HEK293 (cell line): ENCODE measurements at regions not wholly inside any gene's neighbourhood (a gene's known extent, or its start where the extent isn't known, plus 50 kb on each side); places are given as distances from the start of the nearest gene placed in this dataset.

Experiments used
- CTCF ChIP-seq: fragments of 450-650 bp; formaldehyde crosslinking; IDR thresholded peaks from 2 replicates; pipeline ENCODE4 v1.5.1; 2016; ENCODE audit warnings: missing biosample characterization, missing genetic modification characterization
- GLIS1 ChIP-seq: fragments of 450-650 bp; formaldehyde crosslinking; IDR thresholded peaks from 2 replicates; pipeline ENCODE4 v1.5.1; 2016; ENCODE audit warnings: missing biosample characterization, missing genetic modification characterization
- KLF1 ChIP-seq: fragments of 450-650 bp; formaldehyde crosslinking; IDR thresholded peaks from 2 replicates; pipeline ENCODE4 v1.5.1; 2016; ENCODE audit warnings: missing biosample characterization, missing genetic modification characterization
- MYNN ChIP-seq: fragments of 450-650 bp; formaldehyde crosslinking; IDR thresholded peaks from 2 replicates; pipeline ENCODE4 v1.5.1; 2016; ENCODE audit warnings: missing biosample characterization, missing genetic modification characterization, borderline replicate concordance
- PBX3 ChIP-seq: sonication (generic); formaldehyde crosslinking; IDR thresholded peaks from 2 replicates; pipeline ENCODE4 v1.8.1; 2022; ENCODE audit warnings: mild to moderate bottlenecking, moderate library complexity, missing genetic modification reagents
- PRDM1 ChIP-seq: fragments of 450-650 bp; formaldehyde crosslinking; IDR thresholded peaks from 2 replicates; pipeline ENCODE4; 2016; ENCODE audit warnings: missing biosample characterization, missing genetic modification characterization
- REST ChIP-seq: fragments of 450-650 bp; formaldehyde crosslinking; IDR thresholded peaks from 2 replicates; pipeline ENCODE4 v1.5.1; 2016; ENCODE audit warnings: missing biosample characterization, missing genetic modification characterization
- ZNF140 ChIP-seq: fragments of 450-650 bp; formaldehyde crosslinking; IDR thresholded peaks from 2 replicates; pipeline ENCODE4 v1.5.1; 2016; ENCODE audit warnings: missing biosample characterization, missing genetic modification characterization
- ZNF239 ChIP-seq: fragments of 450-650 bp; formaldehyde crosslinking; IDR thresholded peaks from 2 replicates; pipeline ENCODE4 v1.5.1; 2016; ENCODE audit warnings: missing biosample characterization, missing genetic modification characterization
- ZNF324 ChIP-seq: fragments of 450-650 bp; formaldehyde crosslinking; IDR thresholded peaks from 2 replicates; pipeline ENCODE4 v1.5.1; 2016; ENCODE audit warnings: missing biosample characterization, missing genetic modification characterization
- ZNF561 ChIP-seq: fragments of 450-650 bp; IDR thresholded peaks from 2 replicates; pipeline ENCODE4 v1.5.1; 2018; ENCODE audit warnings: missing biosample characterization, missing genetic modification characterization, borderline replicate concordance
- ZNF623 ChIP-seq: fragments of 450-650 bp; formaldehyde crosslinking; IDR thresholded peaks from 2 replicates; pipeline ENCODE4 v1.5.1; 2016; ENCODE audit warnings: missing biosample characterization, missing genetic modification characterization
- ZNF776 ChIP-seq: fragments of 450-650 bp; formaldehyde crosslinking; IDR thresholded peaks from 2 replicates; pipeline ENCODE4 v1.5.0; 2017; ENCODE audit warnings: missing biosample characterization, missing genetic modification characterization, borderline replicate concordance

- TF ChIP-seq ZNF140 (tag by site-specific recombination), result no peak
- TF ChIP-seq CTCF (tag by site-specific recombination), result peak; percentile 36; the same call in 1 of the 2 replicates
- TF ChIP-seq REST (tag by site-specific recombination), result no peak
- TF ChIP-seq PRDM1 (tag by site-specific recombination), result no peak
- no peak for TF ChIP-seq ZNF776 (tag by site-specific recombination)
- no peak for TF ChIP-seq ZNF561 (tag by site-specific recombination)
- TF ChIP-seq ZNF623 (tag by site-specific recombination), result no peak
- no peak for TF ChIP-seq ZNF324 (tag by site-specific recombination)
- TF ChIP-seq KLF1, result no peak
- no peak for TF ChIP-seq PBX3 (CRISPR knock-in tag)
- TF ChIP-seq MYNN (tag by site-specific recombination), result no peak
- TF ChIP-seq ZNF239, result no peak
- TF ChIP-seq GLIS1 (tag by site-specific recombination), result no peak
Measured at GRCh38 chr5:101390151-101390908, 487.2 kb upstream of the ST8SIA4 start.
